Amygdala (tissue), 56 donors: ENCODE measurements at regions not wholly inside any gene's neighbourhood (a gene's known extent, or its start where the extent isn't known, plus 50 kb on each side); places are given as distances from the start of the nearest gene placed in this dataset.
"Not testable (repeated sequence)": the region's sequence is repeated elsewhere in the genome, so short reads cannot be mapped to it uniquely, and the experiment has no call there.

Experiments used
- DNase-seq, 56 donors: peaks; one replicate each; lab custom pipeline; 2025; lab: John Stamatoyannopoulos, UW

DNA sequence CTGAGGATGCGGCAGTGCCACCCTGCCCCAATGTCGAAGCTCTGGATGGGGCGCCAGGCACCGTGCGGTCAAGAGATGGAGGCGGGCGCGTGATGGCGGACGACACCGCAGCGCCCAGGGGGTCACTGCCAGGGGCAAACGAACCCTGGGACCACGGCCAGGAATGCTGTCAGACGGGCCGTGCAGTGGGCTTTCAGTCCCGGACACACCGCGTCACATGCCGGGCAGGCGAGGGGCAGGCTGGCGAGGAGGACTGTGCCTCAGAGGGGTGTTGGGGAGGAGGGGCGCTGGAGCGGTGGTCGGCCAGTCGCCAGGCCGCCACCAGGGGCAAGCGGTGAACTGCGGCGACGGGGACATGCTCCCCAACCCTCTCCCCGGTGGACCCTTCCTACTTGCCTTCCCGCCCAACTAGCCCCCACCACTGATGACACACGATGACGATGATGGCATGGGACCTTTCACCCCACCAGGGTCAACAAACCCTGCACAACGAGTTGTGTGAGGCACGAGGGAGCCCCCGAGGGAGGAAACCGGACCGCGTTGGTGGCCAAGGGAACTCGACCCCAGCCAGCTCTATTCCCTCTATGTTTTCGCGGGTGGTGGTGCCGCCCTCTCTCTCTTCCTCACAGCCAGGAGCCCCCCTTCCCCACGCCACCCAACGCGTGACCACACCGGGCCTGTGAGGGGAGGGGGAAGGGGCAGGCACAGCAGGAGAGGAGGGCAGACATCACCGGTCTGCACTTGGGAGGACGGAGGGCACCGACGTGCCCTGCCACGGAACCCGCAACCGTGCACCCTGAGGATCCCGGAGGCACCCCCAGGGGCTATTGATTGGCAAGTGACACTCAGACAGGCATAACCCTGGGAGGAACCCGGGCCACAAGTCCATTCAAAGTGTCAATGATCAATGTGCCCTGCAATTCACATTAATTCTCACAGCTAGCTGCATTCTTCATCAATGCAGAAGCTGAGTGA, 1960.9 kb upstream of the DEFB115 start:
- no peak for DNase-seq

DNA sequence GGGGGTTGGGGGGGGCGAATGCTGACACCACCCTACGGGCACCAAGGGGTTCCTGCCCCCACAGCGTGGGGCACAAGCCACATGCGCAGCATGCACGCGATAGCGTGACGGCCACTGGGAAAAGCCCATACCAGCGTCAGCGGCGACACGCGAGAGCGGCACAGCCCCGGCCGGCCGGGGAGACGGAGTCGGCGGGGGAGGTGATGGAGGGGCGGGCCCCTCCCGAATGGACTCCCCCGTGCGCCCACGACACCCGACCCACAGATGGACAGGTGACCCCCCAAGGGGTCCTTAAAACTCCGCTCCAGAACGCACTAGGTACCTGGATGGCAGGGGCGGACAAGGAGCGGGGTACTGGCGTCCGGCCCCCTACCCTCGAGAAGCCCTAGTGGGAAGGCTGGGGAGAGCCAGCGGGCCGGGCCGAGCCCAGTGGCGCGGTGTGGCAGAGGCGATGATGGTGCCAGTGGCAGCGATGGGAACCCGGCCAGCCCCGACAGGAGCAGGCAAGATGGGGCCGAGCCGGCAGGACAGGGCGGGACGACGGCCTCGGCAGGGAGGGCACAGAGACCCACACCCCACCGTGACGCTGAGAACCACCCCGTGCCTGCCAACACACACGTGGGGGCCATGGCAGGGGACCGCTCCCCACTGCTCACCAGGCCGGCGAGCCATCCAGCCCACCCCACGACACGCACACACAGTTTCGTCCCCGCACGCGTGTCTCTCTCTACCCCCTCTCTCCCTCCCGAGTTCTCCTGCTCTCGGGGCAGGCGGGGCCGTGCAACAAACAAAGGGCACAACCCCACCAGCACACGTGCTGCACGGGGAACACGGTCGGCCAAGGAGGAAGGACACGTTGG, 1959.8 kb upstream of the DEFB115 start:
- DNase-seq: no peak

DNA sequence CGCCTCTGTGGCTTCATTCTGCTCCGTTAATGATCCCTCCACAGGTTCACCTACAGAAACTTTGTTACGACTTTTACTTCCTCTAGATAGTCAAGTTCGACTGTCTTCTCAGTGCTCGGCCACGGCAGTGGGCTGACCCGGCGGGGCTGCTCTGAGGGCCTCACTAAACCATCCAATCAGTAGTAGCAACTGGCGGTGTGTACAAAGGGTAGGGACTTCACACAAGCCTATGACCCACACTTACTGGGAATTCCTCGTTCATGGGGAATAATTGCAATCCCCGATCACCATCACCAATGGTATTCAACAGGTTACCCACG, 1959.2 kb upstream of the DEFB115 start:
- DNase-seq: no peak

DNA sequence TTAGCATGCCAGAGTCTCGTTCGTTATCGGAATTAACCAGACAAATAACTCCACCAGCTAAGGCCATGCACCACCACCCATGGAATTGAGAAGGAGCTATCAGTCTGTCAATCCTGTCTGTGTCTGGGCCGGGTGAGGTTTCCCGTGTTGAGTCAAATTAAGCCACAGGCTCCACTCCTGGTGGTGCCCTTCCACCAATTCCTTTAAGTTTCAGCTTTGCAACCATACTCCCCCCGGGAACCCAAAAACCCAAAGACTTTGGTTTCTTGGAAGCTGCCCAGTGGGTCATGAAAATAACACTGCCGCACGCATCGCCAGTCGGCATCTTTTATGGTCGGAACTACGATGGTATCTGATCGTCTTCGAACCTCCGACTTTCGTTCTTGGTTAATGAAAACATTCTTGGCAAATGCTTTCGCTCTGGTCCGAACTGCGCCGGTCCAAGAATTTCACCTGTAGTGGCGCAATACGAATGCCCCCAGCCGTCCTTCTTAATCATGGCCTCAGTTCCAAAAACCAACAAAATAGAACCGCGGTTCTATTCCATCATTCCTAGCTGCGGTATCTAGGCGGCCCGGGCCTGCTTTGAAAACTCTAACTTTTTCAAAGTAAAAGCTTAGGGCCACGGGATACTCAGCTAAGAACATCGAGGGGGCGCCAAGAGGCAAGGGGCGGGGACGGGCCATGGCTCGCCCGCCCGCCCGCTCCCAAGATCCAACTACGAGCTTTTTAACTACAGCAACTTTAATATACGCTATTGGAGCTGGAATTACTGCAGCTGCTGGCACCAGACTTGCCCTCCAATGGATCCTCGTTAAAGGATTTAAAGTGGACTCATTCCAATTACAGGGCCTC, 1958.5 kb upstream of the DEFB115 start:
- DNase-seq: no peak

DNA sequence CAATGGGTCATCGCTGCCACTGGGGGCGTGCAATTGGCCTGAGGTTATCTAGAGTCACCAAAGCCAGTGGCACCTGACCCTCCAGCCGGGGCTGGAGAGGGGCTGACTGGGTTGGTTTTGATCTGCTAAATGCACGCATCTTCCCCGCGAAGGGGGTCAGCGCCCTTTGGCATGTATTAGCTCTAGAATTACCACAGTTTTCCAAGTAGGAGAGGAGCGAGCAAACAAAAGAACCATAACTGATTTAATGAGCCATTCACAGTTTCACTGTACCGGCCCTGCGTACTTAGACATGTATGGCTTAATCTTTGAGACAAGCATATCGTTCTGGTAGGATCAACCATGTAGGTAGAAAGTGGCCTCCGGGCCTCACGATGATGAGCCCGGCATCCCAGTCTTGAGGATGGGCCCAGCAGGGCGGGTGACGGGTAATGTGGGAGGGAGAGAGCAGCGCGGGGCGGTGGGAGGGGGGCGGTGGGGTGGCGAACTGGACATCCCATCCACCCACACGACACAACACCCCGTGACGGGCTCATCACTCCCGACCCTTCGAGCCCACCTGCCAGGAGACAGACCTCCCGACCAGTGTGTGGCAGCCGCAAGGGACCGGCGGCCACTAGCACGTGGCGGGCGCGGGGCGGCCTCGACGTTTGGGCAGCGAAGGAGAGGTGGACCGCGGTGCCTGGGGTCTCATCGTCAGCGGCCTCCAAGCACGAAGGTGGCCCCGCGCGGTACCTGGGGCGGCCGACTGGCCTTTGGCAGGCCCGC, 1957.5 kb upstream of the DEFB115 start:
- no peak for DNase-seq

DNA sequence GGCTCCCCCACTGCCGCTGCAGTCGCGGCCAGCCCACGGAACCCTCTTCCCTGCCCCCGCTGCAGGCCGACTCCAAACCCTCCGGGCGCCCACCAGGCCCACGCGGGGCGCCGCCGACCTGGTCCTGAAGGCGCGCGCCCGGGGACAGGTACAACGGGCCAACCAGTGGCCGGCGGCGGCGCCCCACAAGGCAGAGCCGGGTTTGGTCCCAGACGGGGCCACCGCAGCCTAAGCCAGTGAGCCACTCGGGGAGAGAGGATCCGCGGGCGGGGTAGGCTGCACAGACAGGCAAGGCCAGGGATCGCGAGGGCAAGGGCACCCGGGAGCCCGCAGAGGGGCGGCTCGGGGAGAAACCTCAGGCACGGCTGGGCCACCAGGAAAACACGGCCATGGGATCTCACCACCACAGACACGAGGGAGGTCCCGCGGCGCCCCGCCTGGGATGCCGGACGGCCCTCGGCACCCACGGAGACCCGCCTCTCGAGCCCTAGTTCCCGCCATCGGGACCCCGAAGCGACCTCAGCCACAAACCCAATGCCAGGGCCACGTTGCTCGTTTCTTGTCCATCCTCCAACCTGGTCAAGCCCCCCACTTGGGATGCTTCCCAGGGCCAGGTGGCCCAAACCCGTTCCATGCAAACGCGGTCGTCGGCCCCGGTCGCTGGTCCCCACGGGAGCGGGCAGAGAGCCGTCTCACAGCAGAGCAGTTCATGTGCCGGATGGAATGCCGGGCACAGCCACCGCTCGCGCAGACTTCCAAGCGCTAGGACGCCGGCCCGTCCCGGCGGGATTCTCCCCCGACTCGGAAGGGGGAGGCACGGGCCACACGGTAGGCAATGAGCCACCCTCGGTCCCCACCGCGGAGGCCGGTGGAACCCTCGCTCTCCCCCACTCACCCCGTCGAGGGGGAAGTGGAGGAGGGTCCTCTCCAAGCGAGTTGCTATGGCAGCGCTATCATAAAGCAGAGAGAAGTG, 1956.6 kb upstream of the DEFB115 start:
- no peak for DNase-seq

DNA sequence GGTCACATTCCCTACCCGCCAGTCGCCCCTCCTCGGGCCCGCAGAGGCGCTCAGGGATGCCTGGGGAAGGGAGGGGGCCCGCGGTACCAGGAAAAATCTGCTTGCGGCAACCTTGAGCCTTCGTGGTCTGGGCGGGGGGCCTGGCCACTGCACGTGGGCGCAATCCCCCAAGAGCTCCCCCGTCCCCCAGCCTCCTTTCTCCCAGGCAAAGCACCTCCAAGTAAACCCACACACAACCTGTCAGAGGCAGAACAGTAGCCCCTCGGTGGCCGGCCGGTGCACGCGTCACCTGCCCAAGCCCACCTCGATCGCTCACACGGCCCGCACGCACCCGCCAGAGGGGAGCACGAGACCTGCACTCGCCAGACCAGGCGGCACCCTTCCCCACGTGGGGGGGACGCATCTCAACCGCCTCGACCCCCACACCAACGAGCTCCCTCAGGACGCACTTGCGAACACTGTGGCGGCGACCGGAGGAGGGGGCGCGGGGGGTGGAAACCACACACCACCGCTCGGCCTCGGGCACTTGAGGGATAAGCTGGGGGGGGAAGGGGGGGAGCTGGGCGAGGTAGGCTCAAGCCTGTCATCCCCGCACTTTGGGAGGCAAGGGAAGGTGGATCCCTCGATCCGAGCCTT, 1955.7 kb upstream of the DEFB115 start:
- no peak for DNase-seq

DNA sequence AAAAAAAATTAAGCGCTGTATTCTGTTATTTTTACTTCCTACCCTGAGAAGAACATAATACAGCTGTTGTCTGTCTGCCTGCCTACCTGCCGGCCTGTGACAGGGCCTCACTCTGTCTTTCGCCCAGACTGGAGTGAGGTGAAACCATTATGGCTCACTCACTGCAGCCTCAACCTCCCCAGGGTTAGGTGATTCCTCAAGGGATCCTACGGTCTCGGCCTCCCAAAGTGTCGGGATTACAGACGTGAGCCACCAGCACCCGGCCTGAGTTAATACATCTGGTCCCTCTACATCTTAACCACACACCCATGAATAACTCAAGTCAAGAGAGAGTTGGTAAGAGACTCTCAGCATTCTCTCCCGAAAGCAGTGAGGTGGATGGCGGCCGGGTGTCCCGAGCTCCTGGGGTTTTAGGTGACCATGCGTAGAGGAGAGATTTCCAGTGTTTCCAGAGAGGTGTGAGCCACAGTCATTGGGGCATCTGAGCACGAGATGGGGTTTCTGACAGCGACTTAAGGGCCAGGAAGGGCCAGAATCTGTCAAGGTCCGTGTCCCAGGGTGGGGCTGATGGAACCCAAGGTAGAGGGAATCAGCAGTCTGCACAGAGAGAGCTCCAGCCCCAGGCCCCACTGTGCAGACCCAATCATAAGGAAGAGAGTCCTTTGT, 1954.4 kb upstream of the DEFB115 start:
- DNase-seq: no peak

DNA sequence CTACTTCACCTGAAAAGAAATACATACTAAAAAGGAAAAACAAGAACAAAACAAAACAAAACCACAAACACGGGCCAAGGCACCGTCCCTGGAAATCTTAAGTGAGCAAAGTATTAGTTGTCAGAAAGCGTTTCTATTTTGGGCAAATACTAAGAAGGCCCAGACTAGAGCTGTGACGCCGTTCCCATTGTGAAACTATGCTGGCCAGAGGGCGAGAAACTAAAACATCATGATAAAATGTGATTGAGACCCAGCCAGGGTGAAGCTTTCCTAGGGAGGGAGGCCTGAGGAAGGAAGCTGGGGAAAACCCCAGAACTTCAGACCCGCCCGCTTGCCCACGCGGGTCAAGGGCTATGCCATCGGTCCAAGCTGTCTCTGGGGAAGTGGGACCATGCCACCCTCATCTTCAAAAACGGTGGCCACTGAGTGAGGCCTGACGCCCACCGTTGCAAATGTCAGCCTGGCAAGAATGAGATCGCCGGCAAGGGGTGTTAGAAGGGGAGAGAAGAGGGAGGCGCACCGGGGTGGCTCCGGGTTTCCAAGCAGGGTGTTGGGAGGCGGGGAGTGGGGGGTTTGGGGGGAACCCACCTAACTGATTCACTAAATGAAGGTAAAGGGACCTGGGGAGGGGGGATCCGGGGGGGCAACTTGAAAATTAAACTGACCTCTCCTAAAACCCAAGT, 1950.9 kb upstream of the DEFB115 start:
- DNase-seq: no peak

DNA sequence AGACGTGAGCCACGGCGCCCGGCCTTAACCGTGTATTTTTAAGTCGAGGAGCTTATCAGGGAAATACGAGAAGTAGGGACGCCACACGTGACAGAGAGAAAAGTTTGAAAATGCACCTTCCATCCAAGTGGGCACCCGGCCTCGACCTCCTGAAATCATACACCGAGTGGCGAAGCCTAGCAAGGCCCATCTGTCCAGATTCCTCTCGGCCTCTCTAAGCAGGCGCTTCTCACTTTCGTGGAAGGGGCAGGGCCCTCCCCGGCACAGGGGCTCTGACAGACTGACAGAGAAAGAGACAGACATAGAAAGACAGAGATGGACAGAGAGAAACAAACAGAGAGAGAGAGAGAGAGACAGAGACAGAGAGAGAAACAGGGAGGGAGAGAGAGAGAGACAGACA, 1950.0 kb upstream of the DEFB115 start:
- DNase-seq: not testable (repeated sequence)

DNA sequence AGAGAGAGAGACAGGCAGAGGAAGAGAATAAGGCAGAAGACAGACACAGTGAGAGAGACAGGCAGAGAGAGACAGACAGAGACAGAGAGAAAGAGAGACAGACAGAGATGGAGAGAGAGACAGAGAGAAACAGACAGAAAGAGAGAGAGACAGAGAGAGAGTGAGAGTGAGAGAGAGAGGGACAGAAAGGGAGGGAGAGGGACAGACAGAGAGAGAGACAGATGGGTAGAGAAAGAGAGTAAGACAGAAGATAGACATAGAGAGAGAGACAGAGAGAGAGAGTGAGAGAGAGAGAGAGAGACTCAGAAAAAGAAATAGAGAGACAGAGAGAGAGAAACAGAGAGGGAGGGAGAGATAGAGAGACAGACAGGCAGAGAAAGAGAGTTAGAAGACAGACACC, 1948.5 kb upstream of the DEFB115 start:
- DNase-seq: not testable (repeated sequence)

DNA sequence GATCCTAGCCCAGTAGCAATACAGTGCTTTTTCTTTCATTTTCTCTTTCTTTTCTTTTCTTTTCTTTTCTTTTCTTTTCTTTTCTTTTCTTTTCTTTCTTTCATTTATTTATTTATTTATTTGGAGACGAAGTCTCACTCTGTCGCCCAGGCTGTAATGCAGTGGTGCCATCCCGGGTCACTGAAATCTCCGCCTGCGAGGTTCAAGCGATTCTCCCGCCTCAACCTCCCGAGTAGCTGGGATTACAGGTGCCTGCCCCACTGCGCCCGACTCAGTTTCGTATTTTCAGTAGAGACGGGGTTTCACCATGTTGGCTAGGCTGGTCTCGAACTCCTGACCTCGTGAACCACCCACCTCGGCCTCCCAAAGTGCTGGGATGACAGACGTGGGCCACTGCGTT, 1948.0 kb upstream of the DEFB115 start:
- not testable (repeated sequence) for DNase-seq

DNA sequence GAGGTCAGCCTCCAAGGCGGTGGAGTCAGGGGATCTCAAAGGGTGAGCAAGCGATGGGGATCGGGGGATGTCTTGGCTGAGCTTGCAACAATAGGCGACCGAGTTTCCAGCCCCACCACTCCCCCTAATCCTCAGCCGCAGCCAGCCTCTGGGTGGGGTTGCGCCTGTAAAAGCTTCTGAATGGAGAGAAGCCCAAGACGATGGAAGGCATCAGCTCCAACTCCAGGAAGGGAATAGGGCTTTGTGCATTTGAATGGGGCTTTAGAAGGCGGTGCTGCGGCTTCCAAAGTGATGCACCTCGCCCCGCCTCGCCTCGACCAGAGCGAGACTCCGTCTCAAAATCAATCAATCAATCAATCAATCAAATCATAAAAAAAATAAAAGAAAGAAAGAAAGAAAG, 1946.4 kb upstream of the DEFB115 start:
- not testable (repeated sequence) for DNase-seq

DNA sequence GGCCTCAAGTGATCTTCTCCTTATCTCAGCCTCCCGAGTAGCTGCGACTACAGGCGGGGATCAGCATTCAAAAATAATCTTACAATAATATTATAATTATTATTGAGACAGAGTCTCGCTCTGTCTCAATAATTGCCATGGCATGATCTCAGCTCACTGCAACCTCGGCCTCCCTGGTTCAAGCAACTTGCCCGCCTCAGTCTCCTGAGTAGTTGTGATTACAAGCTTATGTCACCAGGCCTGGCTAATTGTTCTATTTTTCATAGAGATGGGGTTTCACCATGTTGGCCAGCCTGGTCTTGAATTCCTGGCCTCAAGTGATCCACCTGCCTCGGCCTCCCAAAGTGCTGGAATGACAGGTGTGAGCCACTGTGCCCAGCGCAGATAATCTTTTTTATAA, 1944.8 kb upstream of the DEFB115 start:
- DNase-seq: not testable (repeated sequence)

DNA sequence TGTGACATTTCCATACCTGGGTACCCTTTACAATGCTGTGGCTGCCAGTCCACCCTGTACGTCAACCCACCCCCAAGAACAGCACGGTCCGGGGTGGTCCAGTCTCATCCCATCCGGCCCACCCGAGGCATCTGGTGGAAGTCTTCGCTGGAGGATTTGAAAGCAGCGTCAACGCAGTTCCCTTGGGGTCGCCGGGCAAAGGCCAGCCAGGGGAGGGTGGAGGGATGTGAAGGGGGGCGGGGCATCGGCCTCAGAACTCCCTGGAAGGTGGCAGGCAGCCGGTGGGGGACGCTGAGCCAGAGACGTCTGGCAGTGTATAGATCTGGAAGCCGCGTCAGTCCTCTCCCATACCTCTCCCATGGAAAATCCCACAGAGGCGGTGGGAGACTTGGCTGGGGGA, 1944.0 kb upstream of the DEFB115 start:
- DNase-seq: no peak

DNA sequence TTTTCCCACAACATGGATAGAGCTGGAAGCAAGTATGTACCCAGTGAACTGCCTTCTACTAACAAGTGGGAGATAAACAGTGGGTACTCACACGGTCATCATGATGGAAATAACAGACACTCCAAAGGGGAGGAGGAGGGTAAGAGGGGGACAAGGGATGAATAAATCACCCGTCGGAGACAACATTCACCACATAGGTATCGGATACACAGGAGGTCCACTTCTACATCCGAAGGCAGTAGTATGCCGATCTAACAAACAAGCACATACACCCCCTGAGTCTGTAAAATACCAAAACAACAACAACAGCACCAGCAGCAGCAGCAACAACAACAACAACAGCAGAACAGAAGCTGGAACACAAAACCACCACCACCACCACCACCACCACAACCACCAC, 1943.2 kb upstream of the DEFB115 start:
- no peak for DNase-seq

DNA sequence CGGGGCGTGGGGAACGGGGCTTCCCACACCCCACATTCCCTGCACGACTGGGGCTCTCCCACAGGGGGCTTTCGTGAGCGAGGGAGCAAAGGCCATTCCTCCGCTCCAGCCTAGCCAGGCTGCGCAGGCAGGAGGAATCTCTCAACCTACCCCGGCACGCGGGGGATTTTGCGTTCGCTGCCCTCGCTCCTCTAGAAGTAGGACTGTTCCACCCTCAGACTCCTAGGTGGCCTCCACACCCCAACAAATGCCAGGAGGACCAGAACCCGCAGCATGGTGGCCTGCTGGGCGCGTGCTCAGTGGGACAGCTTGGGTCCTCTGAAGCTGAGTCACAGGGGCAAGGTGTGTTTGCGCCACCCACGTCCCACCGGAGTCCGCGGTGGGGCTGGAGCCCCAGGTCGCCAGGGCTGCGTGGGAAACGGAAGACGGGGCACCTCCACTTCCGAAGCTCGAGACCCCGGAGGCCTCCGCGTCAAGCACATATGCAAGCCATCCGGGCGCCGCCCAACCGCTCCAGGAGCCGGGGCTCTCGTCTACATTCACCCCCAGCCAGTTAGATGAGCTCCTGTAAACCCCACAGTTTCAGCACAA, 1938.5 kb upstream of the DEFB115 start:
- DNase-seq: no peak
